GM21528 (cell line): ENCODE measurements at regions not wholly inside any gene's neighbourhood (a gene's known extent, or its start where the extent isn't known, plus 50 kb on each side); places are given as distances from the start of the nearest gene placed in this dataset.

ENCODE experiments used
- ATAC-seq: cut with Tn5 transposase; IDR thresholded peaks from one replicate; pipeline ENCODE4 v1.9.1; 2021; ENCODE audit warnings: mild to moderate bottlenecking, moderate library complexity; ENCODE audit not compliant: unreplicated experiment, low FRiP score

- ATAC-seq = no peak
These were observed 206.8 kb upstream of the ESRRG start for GRCh38 chr1:216929870-216930582.

GRCh38 chr1:216927633-216928032 lies 204.4 kb upstream of the ESRRG start:
- ATAC-seq = no peak

- ATAC-seq = no peak
These were observed 203.7 kb upstream of the ESRRG start for GRCh38 chr1:216926720-216927510.

- ATAC-seq = no peak
These were observed 202.9 kb upstream of the ESRRG start for GRCh38 chr1:216925962-216926625.

- ATAC-seq = no peak
These were observed 201.5 kb upstream of the ESRRG start for GRCh38 chr1:216924732-216925131.

GRCh38 chr1:216923601-216924000 lies 200.4 kb upstream of the ESRRG start:
- ATAC-seq = no peak

GRCh38 chr1:216922406-216922805 lies 199.2 kb upstream of the ESRRG start:
- no peak for ATAC-seq

GRCh38 chr1:216921866-216922265 lies 198.6 kb upstream of the ESRRG start:
- no peak for ATAC-seq

GRCh38 chr1:216919060-216919970 lies 196.1 kb upstream of the ESRRG start:
- no peak for ATAC-seq

- no peak for ATAC-seq
These were observed 193.7 kb upstream of the ESRRG start for GRCh38 chr1:216916890-216917438.

- no peak for ATAC-seq
These were observed 191.7 kb upstream of the ESRRG start for GRCh38 chr1:216914974-216915373.

GRCh38 chr1:216913976-216914375 lies 190.7 kb upstream of the ESRRG start:
- no peak for ATAC-seq

- no peak for ATAC-seq
These were observed 187.0 kb upstream of the ESRRG start for GRCh38 chr1:216910081-216910840.

- ATAC-seq = no peak
These were observed 184.9 kb upstream of the ESRRG start for GRCh38 chr1:216908126-216908525.

GRCh38 chr1:216907100-216907499 lies 183.9 kb upstream of the ESRRG start:
- no peak for ATAC-seq

GRCh38 chr1:216905781-216906180 lies 182.6 kb upstream of the ESRRG start:
- no peak for ATAC-seq

GRCh38 chr1:216905137-216905536 lies 181.9 kb upstream of the ESRRG start:
- no peak for ATAC-seq

- ATAC-seq = no peak
These were observed 181.2 kb upstream of the ESRRG start for GRCh38 chr1:216904471-216904870.

GRCh38 chr1:216903382-216903740 lies 180.1 kb upstream of the ESRRG start:
- ATAC-seq = no peak
